Neural cell (in vitro differentiated cells): ENCODE measurements at regions not wholly inside any gene's neighbourhood (a gene's known extent, or its start where the extent isn't known, plus 50 kb on each side); places are given as distances from the start of the nearest gene placed in this dataset.

Experiments used
- CTCF ChIP-seq: fragments of 450-650 bp; IDR thresholded peaks from 2 replicates; pipeline ENCODE4 v1.5.1; 2014; ENCODE audit warnings: antibody characterized with exemption, mild to moderate bottlenecking, moderate library complexity; ENCODE audit not compliant: poor library complexity, severe bottlenecking
- EP300 ChIP-seq: fragments of 450-650 bp; conservative IDR thresholded peaks from 2 replicates; pipeline ENCODE4 v1.6.1; 2014; ENCODE audit warnings: antibody characterized with exemption, mild to moderate bottlenecking, moderate library complexity; ENCODE audit not compliant: poor library complexity, severe bottlenecking
- POLR2AphosphoS5 ChIP-seq: IDR thresholded peaks from 2 replicates; pipeline ENCODE4 v1.6.1; 2012

- no peak for TF ChIP-seq POLR2AphosphoS5
- TF ChIP-seq CTCF, result no peak
- no peak for TF ChIP-seq EP300
Measured at GRCh38 chr6:67199425-67199824, 1435.7 kb upstream of the ADGRB3 start.
